22Rv1 (cell line): ENCODE measurements at regions not wholly inside any gene's neighbourhood (a gene's known extent, or its start where the extent isn't known, plus 50 kb on each side); places are given as distances from the start of the nearest gene placed in this dataset.

ENCODE experiments used
- ZFX ChIP-seq: fragments of 450-650 bp; IDR thresholded peaks from 2 replicates; pipeline ENCODE4 v1.6.1; 2017; ENCODE audit warnings: antibody characterized with exemption, borderline replicate concordance
- TF ChIP-seq, protein P1 (sequence below): fragments of 450-650 bp; IDR thresholded peaks from 2 replicates; pipeline ENCODE4 v1.5.1; 2017; ENCODE audit warnings: mild to moderate bottlenecking

DNA sequence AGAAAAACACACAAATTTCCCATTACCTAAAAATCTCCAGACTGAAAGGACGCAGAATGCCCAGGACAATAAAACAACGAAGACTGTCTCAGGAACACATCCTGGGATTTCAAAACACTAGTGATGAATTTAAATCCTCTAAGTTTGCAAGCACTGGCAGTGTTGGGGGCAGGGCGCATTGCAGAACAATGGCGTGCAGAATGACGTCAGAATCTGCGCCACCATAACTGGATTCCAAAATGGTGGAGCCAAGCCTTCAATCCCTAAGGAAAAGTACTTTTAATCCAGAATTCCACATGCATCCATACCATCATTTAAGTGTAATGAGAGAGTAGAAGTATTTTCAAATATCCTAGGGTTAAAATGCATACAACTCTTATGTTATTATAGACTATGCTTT is 679.1 kb downstream of the TRIML1 start:
- TF ChIP-seq, protein P1, sequence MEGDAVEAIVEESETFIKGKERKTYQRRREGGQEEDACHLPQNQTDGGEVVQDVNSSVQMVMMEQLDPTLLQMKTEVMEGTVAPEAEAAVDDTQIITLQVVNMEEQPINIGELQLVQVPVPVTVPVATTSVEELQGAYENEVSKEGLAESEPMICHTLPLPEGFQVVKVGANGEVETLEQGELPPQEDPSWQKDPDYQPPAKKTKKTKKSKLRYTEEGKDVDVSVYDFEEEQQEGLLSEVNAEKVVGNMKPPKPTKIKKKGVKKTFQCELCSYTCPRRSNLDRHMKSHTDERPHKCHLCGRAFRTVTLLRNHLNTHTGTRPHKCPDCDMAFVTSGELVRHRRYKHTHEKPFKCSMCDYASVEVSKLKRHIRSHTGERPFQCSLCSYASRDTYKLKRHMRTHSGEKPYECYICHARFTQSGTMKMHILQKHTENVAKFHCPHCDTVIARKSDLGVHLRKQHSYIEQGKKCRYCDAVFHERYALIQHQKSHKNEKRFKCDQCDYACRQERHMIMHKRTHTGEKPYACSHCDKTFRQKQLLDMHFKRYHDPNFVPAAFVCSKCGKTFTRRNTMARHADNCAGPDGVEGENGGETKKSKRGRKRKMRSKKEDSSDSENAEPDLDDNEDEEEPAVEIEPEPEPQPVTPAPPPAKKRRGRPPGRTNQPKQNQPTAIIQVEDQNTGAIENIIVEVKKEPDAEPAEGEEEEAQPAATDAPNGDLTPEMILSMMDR: no peak
- no peak for TF ChIP-seq ZFX
